Lower leg skin (tissue), 3 donors: ENCODE measurements at regions not wholly inside any gene's neighbourhood (a gene's known extent, or its start where the extent isn't known, plus 50 kb on each side); places are given as distances from the start of the nearest gene placed in this dataset.

ENCODE experiments used
- CTCF ChIP-seq, 3 donors: fragments of 450-650 bp; IDR thresholded peaks; one replicate each; pipeline ENCODE4 v1.5.1; 2016; ENCODE audit warnings: antibody characterized with exemption in 3 of 3, mild to moderate bottlenecking in 3 of 3, moderate library complexity in 2 of 3
- POLR2A ChIP-seq, 2 donors: fragments of 450-650 bp; IDR thresholded peaks; one replicate each; pipeline ENCODE4 v1.6.1; 2016 to 2017; ENCODE audit warnings: antibody characterized with exemption in 2 of 2, mild to moderate bottlenecking in 1 of 2, moderate library complexity in 1 of 2

GRCh38 chr6:122050242-122050755 is 349.2 kb upstream of the HSF2 start:
- TF ChIP-seq CTCF (IDR thresholded peaks at IDR 0.05): no peak
- TF ChIP-seq POLR2A (IDR thresholded peaks at IDR 0.05): no peak
